ENCODE measurements at regions not wholly inside any gene's neighbourhood (a gene's known extent, or its start where the extent isn't known, plus 50 kb on each side); places are given as distances from the start of the nearest gene placed in this dataset.

DNA sequence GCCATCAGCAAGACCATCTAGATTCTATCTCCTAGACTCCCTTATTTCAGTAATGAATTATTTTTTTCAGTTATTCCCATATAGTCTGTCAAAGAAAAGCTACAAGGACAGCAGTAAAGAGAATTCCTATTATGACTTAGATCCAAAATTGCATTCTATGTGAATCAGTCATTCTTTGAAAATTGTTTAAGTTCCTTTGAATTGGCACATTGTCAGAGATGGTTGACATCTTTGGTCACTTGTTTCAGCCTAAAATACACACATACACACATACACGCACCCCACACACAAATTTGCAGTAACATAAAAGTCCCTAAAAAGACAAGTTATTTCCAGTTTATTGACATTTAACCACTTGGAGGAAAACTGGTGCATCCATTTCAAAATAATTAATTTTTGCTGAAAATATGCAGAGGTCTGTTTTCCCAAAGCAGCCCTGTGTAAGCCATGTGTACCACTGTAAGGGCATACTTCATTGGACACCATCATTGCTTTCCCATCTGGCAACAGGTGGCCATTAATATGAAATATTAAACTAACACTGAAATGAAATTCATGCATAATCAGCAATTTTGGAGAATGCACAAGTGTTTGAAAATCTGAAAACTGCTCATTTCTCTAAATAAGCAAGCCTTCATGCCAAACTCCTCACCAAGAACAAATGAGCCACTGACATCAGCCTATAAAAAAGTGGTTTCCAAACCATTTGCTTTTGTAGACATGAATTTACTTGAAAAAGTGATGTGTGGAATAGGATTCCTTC is 121.7 kb upstream of the COL1A2 start:
- no peak for DNase-seq (ENCODE audit: low read depth)

DNA sequence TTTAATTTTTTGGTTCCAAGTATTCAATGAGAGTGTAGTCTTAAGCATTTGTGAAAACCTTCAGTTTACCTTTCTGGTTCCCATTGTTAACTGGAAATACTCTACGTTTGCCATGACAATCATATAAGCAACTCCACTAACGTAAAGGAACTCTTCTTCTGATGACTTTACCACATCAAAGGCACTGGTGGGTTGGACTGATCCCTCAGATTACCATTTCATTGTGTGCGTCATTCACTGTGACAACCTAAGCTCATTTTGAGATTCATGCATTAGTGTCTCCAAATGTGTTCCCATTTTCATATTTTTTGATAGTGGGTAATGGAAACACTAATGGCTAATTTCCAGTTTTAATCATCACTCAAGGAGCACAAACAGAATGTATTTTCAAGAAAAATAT is 119.9 kb upstream of the COL1A2 start:
- no peak for DNase-seq (ENCODE audit: low read depth)

DNA sequence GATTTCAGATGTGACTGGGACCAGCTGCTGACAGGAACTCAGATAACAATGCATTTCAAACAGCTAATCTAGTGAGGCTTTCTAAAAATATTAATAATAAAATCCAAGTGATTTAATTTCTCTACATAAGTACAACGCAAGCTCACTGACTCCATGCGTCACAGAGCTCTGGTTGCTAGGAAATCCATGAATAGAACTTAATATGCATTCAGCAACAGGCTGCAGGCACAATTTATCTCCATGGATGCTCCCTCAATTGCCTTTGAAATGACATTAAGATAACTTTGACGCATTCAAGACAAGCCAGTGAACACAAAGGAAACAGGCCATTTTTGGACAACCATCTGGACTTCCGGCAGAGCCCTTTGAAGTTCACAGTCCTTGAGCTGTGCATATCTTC is 118.7 kb upstream of the COL1A2 start:
- no peak for DNase-seq (ENCODE audit: low read depth)

DNA sequence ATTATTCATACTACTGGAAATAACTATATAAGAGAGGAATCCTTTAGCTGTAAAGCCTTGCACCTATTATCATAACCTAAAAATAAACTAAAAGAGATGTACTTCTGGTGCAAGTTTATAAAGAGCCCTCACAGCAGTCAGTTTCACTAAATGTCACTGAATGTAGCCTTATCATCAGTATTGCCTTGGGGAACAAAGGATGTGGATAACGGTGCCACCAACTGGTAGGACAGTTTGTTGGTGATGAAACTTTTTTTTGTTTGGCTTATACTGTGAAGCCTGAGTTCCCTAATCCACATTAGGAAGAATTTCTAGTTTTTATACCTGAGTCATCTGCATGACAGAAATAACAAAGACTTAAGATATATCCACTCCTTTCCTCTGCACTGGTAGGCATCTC is 117.9 kb upstream of the COL1A2 start:
- DNase-seq (ENCODE audit: low read depth): peak; percentile 63

- no peak for DNase-seq (ENCODE audit: low read depth)
Observed at GRCh38 chr7:94277236-94277635, 117.5 kb upstream of the COL1A2 start.

GRCh38 chr7:94280851-94281250 is 113.8 kb upstream of the COL1A2 start:
- DNase-seq (ENCODE audit: low read depth): no peak

DNA sequence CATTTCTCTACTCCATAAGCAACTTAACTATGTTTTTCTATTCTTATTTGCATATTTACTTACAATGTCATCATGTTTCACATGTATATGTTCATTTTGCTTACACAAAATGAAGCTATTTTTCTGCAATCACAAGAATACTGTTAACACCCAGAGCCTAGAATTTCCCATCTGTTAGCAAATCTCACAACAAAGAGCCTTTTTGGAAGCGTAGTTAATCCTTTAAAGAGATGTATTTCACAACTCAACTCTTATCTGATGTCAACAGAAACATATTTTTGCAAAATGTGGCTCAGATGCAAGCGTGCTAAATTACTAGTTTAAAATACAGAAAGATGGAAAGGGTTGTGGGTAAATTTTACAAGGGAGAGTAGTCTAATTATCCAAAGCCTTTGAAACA is 110.6 kb upstream of the COL1A2 start:
- peak; percentile 57 for DNase-seq (ENCODE audit: low read depth)

- peak; percentile 40 for DNase-seq (ENCODE audit: low read depth)
Observed at GRCh38 chr7:94286111-94286510, 108.6 kb upstream of the COL1A2 start.

DNA sequence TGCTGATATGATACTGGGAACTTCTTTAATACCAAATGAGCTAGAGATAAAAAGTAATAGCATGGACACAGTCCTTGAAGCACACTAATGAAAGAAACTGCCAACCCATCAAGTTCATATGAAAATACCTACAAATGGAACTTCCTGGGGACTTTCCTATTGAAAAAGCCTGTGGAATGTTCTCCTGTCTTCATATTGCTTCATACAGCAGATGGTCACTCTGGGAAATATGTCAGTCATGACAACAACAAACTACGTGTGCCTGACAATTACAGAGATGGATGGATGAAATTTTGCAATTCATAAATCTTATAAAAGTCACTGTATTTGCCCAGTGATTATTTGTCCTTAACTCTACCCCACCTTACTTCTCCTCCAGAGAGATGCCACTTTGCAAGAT is 106.6 kb upstream of the COL1A2 start:
- DNase-seq (ENCODE audit: low read depth): peak; percentile 83

GRCh38 chr7:94289071-94289470 is 105.6 kb upstream of the COL1A2 start:
- DNase-seq (ENCODE audit: low read depth): peak; percentile 93

GRCh38 chr7:94294471-94295131 is 100.1 kb upstream of the COL1A2 start:
- DNase-seq (ENCODE audit: low read depth): no peak

DNA sequence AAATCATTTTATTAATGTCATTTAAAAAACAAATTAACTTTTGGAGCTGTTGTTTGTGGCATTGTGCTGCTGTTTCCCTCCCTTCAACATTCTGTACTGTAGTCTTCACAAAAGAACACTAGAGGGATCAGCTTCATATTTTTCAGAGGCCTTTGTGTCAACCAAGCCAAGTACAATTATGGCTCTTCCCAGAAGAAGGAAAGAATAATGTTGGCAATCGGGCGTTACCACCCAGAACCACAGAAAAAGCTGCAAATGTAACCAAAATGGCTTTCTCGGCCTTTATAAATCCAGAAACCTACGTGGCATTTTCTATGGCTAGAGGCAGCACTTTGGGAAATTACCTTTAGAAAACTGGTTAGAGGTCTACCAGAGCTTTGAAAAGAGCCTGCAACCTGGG is 98.8 kb upstream of the COL1A2 start:
- peak; percentile 85 for DNase-seq (ENCODE audit: low read depth)

GRCh38 chr7:94296881-94297280 is 97.8 kb upstream of the COL1A2 start:
- DNase-seq (ENCODE audit: low read depth): peak; percentile 46

DNA sequence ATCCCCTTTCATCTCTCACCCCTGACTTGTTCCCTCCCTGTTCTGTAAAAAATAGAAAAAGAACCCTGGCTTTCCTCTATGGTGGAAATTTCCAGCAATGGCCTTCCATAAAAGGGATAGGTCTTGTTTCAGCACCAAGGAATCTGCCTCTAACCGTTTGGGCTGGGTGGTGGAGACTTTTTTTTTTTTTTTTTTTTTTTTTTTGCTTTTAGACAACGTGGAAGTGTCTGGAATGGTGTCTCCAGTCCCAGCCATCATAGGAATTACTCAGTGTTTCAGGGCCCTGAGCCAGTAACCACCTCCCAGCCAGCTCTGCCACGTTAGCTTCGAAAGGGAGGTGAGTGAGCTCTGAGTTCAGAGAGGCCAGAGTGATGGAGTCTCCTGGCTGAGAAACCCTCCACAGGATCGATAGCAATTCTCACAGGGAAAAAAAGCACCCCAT is 97.3 kb upstream of the COL1A2 start:
- DNase-seq (ENCODE audit: low read depth): peak; percentile 97

- peak; percentile 82 for DNase-seq (ENCODE audit: low read depth)
Observed at GRCh38 chr7:94298943-94299342, 95.8 kb upstream of the COL1A2 start.

- peak; percentile 26 for DNase-seq (ENCODE audit: low read depth)
Observed at GRCh38 chr7:94300176-94300835, 94.4 kb upstream of the COL1A2 start.

DNA sequence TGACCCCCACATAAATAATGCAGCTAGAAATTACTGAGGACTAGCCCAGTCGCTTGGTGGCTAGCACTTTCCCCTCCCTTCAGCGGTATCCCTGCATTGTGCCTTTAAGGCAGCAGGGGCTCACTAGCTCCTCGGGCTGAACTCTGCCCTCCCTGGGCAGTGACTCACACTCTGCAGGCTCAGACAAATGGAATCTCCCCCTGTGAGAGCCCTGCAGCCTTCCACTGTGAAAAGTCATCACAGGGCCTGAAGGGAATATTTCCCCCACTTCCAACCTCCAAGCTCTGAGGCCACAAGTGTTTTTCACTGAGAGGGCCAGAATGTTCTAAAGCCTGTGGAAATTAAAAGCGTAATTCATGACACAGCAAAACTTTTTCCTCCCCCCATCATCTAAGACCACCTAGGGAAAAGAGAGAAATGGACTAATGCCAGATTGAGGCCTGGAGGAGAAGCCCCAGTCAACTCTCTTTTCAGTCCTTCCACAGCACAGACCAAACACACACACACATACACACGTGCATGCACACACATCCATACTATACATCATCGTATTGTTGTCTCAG is 93.6 kb upstream of the COL1A2 start:
- peak; percentile 99 for DNase-seq (ENCODE audit: low read depth)

GRCh38 chr7:94303118-94303517 is 91.6 kb upstream of the COL1A2 start:
- DNase-seq (ENCODE audit: low read depth): no peak

GRCh38 chr7:94303695-94304094 is 91.0 kb upstream of the COL1A2 start:
- DNase-seq (ENCODE audit: low read depth): peak; percentile 90

DNA sequence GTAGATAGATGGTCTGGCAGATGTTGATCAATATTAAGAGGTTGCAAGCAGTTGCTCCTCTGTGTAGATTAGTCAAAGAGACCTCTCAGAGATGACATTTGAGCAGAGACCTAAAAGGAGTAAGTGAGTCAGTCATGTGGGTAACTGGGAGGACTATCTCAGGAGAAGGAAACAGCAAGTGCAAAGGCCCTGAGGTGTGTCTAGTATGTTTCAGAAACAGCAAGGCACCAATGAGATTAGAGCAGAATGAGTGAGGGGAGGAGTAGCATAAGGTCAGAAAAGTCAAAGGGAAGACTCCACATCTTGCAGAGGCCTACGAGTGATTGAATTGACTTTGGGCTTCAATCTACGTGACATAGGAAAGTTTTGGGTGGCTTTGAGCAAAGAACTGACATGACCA is 89.8 kb upstream of the COL1A2 start:
- no peak for DNase-seq (ENCODE audit: low read depth)

GRCh38 chr7:94305836-94306235 is 88.9 kb upstream of the COL1A2 start:
- DNase-seq (ENCODE audit: low read depth): no peak

- no peak for DNase-seq (ENCODE audit: low read depth)
Observed at GRCh38 chr7:94307399-94308048, 87.2 kb upstream of the COL1A2 start.
